ENCODE measurements at regions not wholly inside any gene's neighbourhood (a gene's known extent, or its start where the extent isn't known, plus 50 kb on each side); places are given as distances from the start of the nearest gene placed in this dataset.
"Not testable (repeated sequence)": the region's sequence is repeated elsewhere in the genome, so short reads cannot be mapped to it uniquely, and the experiment has no call there.

DNA sequence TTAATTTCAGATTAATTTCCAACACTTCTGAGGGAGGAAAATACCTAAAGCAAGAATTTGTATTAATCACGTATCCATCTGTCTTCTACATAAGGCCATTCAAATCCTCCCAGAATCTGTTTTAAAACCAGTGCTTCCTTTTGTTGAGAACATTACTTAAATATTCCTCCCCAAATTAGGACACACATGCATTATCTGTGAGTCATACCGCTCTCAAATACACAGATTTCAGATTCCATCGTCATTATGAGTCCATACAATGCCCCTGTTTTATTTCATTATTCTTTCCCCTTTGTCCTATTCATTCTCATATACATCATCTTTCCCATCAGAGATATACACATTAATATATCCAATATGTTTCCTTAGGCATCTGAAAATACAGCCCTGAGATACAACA, 57.3 kb upstream of the PRSS12 start:
- no peak for DNase-seq

DNA sequence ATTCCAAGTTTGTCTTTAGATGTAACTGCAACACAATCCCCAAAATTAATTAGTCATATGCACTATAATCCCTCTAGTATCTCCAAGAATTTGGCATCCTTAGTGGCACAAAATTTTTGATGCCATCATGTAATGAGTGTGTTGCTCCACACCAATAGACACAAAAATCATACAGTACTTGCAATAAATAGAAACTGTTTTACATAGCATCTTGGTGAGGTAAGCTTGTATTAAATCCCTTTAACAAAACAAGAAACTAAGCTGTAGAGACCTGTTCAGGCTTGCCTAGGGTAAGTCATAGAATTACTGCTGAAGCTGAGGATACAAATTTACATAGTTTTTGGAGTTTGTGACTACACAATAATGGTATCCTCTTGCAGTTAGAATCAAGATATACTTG, 64.5 kb upstream of the PRSS12 start:
- DNase-seq: no peak

DNA sequence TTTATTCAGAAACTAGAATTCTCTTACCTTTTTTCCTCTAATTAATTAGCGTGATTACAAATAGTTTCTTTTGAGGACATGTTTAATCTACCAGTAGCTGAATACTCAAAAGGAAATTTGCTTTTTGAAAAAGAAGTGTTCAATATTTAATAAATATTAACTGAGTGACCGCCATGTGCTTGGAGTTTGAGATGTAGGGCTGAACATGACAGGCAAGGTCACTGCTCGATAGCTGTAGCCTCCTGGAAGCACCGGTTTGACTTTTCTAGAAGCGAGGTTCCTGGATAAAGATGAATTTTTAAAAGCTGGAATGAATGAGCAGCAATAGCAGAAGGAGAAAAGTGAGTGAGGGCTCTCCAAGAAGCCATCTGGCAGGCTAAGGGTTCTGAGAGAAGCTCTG, 65.0 kb upstream of the PRSS12 start:
- not testable (repeated sequence) for DNase-seq

DNA sequence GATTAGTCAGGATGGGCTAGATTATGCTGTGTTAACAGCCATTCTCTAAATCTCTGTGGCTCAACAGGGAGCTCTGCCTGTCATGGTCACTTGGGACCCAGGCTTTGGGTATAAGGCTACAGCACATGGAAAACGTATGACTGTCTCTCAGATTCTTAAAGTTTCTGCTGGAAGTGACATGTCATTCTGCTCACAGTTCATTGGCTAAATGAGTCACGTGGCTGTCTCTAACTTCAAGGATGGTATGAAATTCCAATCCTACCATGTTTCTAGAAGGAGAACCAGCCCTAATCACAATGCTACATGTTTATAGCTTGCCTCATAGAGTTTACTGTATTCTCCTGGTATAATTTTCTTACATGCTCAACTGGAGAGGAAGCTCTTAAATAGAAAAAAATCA, 65.6 kb upstream of the PRSS12 start:
- not testable (repeated sequence) for DNase-seq

DNA sequence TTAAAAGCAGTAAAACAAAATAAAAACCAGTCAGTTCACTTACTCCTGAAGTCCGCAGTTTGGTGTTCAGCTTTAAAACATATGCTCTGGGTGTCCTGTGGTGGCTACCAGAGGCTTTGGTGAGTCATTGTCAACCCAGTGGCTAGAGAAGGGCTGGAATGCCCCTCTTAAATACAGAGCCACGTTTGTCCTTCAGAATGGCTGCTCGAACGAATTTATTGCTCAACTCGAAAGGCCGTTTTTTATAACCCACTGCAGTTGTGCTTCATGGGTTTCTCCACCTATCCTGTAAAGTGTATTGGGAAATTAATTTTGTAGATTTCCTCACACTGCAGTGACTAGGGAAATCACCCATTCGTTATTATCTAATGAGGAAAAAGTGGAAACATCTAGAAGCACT, 66.8 kb upstream of the PRSS12 start:
- not testable (repeated sequence) for DNase-seq

DNA sequence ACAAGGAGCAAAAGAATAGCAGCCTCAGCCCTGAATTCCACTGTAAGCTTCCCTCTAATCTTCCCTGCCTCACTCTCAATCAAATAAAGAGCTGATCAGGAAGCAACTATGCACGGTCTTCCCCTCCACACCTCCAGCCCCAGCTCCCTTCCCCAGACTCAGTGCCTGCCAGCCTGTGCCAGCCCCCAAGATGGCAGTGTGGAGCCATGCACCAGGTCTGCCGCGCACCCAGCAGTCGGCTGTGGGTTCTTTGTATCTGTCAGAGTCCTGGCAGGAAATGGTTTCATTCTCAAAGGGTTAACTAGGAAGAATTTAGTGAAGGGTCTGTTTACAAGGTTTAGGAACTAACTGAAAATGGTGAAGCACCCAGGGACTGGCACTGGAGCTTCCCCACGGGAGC, 71.3 kb upstream of the PRSS12 start:
- DNase-seq: not testable (repeated sequence)

DNA sequence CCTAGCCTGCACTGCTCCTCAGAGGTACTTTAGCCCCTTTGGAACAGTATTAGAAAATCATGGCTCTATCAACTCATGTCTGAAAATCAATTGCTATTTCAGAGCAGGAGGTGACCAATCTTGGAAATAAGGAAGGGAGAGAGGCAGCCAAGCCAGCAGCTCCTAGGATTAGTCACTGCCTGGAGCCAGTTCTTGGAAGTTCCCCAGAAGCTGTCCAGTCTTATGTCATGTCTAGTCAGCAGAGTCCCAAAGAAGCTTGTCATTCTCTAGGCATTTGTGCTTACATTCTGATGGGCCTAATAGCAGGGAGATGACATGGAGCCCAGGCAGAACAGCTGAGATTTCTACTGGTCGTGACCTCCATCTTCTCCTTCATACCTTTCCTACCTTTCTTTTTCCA, 76.1 kb upstream of the PRSS12 start:
- DNase-seq: not testable (repeated sequence)

DNA sequence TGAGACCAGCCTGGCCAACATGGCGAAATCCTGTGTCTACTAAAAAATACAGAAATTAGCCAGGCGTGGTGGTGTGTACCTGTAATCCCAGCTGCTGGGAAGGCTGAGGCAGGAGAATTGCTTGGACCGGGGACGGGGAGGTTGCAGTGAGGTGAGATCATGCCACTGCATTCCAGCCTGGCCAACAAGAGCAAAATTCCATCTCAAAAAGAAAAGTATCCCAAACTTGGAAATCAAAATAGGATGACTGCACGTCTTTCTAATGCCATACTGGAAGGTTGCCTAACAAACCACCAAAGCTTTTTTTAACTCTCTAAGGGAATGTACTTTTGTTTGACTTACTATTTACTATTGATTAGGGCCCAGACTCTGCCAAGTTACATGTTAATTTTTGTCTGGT, 79.6 kb upstream of the PRSS12 start:
- DNase-seq: not testable (repeated sequence)

DNA sequence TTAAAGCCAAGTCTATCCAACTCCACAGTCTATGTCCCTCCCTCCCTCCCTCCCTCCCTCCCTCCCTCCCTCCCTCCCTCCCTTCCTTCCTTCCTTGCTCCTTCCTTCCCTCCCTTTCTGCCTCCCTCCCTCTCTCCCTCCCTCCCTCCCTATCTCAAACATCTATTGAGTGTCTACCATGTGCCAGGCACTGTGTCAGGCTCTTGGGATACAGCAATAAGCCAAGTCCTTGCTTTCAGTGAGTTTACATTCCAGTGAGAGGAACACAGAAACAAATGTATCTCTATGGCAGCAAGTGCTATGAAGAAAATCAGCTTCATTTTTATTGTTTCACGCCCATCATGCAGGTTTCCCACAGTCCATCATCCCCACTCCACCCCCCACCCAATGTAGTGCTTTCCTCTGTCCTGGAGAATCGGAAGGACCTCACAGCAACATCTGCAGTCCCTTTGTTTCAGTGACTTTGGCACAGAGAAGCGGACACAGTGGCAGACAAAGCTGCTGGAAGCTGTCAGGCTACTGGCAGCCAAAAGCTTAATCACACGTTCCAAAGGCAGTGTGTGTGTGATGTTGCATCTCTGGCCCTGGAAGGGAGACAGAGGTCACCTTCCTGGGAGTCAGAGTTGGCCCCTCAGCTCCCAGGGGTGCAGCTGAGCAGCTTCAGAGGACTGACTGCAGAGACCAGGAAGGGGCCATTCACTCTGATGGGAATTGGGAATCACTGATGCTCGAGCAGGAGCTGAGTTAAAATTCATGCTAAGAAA, 81.0 kb upstream of the PRSS12 start:
- DNase-seq: not testable (repeated sequence)

DNA sequence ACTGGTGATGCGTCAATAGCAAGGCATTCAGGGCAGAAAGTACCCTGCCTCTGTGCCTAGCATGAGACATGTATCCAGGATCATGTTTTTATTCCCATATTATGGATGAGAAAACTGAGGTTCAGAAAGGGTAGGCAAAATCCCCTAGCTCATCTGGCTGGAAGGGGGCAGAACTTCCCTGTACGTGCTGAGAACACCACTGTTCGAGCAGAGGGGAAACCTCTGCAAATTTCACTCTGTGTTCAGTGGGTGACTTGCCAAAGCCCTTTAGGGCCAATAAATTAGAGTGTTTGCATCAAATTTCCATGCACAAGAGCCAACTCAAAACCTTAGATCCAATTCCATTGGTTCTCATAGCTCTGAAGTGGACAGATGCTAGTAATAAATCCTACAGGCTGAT, 82.6 kb upstream of the PRSS12 start:
- not testable (repeated sequence) for DNase-seq

DNA sequence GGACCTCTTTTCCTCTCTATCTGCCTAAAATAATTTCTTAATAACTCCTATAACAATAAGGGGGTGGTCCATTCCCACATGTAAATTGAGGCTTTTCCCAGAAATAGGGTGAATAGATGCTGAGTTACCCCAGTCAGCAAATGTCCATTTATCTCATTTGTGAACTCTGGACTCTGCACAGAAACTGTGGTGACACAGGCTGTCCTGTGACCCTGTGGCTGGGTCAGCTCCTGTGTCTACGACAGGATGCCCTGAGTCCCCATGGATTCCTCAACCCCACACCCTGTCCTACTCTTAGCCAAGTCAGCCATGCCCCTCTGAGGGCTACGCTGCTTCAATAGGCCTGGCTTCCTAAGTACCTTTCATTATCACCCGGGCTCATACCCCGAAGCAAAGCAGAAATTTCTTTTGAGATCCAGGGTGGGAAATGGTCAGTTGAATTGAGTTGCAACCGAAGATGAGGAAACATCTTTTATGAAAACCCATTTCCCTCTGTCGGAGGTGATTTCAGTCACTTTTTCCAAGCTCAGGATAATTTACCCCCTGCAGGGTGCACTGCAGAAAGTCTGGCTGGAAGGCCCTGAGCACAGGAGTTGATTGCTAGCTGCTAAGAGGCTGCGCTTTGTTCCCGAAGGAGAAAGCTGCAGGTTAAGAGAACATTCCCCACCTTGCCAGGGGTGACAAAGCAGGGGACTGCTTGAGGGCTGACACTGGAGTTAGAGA, 89.5 kb upstream of the PRSS12 start:
- not testable (repeated sequence) for DNase-seq

DNA sequence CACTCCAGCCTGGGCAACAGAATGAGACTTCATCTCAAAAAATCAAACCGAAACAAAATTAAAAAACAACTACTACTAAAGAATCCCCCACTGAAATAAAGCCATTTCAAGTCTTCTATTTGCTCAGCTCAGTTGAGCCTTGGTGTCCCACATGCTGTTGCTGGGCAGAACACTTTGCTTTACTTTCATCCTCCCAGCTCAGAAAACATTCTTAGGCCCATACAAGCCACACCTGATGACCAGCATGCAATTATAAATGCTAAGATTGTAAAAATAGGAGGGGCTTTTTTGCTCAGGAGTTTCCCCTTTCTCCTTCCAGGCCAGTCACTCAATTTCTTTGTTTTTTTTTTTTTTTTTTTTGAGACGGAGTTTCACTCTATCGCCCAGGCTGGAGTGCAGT, 94.6 kb upstream of the PRSS12 start:
- DNase-seq: not testable (repeated sequence)

DNA sequence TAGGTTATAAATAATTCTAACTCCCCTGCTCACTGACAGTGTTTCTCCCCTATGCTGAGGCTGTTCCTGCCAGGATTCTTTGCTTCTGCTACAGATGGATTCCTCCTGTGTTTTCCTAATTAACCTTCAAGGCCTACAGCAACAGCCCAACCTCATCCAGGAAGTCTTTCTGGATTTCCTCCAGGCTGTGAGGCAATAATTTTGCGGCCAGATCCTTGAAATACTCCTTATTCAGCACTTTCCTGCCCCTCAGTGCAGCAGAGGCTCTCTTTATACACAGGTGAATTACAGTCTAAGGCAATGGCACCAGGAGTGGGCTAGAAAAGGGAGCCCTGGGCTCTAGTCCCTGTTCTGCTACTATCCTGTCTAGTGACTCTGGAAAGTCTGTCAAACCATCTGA, 102.1 kb upstream of the PRSS12 start:
- not testable (repeated sequence) for DNase-seq

DNA sequence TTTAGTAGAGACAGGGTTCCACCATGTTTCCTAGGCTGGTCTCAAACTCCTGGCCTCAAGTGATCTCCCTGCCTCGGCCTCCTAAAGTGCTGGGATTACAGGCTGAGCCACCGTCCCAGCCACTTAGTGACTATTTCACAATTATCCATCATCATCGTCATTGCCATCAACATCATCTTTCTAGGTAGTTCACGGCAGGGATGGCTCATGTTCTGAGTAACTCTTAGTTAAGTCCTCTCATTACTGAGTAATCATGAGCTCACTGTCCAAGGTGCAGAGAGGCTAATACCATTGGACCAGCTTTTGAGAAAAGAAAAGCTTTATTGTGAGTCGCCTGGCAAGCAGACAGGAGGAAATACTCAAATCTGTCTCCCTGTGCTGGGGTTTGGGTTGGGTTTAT, 108.6 kb upstream of the PRSS12 start:
- DNase-seq: not testable (repeated sequence)

DNA sequence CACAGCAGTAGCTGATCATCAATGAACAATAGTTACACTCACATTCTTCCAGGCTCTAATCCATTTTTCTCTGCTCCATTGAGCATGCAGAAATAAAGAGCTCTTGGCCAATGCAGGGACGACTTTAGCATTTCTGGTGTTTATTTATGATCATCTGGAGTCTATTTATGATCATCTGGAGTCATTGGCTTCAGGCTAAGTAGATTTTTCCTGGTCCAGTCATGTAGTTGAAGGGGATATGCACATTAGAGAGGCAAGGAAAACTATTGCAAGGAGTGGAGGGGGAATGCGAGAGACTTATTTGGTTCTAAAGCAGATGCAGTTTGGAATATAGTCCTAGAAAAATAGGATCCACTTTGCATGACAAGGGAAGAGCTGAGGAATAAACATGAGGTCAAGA, 113.0 kb upstream of the PRSS12 start:
- not testable (repeated sequence) for DNase-seq

DNA sequence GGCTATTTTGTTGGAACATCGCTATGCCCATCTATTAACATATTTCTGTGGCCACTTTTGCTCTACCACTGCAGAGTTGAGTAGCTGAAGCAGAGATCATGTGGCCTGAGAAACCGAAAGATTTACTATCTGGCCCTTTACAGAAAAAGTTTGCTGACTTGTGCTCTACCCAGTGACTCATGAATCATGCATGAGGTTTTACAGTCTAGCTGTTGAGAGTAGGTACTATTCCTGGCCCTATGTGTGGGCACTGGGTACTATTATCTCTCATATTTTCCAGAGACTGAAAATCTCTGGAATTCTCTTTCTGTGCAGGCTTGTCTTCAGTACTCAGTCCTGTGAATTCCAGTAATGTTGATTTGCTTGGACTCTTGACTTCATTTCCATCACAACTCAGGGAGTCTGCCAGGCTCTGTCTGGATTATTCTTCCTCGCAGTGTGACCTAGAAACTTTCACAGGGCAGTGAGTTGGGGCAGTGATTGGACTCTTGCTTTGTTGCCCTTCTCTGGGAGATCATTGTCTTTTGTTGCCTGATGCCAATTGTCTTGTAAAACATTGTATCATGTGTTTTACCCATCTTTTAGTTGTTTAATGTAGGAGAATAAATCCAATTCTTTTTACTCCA, 121.3 kb upstream of the PRSS12 start:
- DNase-seq: not testable (repeated sequence)

DNA sequence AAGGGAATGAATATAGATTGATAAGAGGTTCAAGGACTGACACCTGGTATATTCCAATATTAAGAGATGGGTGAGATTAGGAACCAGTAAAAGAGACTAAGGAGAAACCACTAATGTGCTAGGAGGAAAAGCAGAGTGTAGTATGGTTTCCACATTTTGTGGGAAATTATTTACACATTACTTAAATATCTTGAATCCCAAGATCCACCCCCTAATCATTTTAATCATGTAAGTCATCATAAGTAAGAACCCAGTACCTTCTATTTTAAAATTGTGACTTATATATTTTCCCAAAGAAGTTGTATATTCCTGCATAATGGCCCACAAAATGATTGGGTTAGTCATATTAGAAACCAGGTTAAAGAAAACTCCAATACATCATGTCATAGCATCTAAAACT, 122.0 kb upstream of the PRSS12 start:
- DNase-seq: not testable (repeated sequence)

DNA sequence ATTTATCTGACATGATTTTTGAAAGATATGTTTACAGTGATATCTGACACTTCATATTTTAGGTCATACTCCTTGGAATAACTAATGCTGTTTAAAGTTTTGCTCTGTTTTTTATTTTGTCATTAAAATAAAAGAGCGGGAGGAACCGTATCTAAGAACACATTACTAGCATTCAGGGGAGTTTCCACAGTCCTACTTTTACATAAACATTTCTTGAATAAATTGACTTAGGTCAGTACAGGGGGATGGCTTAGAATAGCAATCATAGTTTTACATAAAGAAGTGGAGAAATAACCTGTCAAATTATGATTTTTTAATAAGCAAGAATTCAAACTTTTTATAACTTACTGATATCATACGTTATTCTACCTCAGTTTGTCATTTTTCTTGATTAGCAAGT, 123.1 kb upstream of the PRSS12 start:
- DNase-seq: not testable (repeated sequence)

DNA sequence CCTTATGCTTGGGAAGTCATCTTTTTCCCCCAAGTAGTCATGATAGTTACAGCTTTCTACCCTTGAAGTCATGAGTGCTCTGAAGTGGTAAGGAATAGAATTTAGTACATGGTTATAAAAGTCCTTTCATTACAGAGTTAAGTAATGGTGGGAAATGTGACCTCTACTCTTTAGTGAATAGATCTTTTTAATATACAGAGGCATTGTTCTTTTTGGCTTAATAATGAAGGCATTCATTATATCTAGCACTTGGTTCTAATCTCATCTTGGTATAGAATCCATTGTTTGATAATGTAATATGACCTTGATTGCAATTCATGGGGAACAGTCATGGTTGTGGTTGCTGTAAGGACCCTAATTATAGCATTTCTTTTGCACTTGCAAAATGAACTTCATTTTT, 125.0 kb upstream of the PRSS12 start:
- DNase-seq: not testable (repeated sequence)

DNA sequence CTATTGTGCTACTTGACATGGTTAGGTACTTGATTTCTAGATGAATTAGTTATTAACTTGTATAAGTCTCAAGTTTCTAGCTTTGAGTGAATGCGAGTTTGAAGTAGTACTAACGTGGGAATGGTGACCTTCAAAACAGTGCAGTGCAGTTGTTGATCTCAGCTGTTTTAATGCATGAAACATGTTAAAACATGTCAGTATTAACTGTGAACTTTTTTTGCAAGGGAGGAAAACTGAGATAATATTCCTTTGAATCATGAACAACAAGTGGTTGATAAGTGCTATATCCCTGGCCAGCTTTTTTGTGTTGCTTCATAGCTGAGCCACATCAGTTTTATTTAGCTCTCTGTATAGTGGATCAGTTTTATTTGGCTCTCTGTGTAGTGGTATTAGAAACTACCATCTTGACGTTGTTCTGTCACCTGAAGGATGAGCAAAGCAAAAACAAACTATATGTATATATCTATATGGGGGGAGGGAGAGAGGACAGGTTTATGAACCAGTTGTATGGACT, 133.1 kb upstream of the PRSS12 start:
- DNase-seq: not testable (repeated sequence)

DNA sequence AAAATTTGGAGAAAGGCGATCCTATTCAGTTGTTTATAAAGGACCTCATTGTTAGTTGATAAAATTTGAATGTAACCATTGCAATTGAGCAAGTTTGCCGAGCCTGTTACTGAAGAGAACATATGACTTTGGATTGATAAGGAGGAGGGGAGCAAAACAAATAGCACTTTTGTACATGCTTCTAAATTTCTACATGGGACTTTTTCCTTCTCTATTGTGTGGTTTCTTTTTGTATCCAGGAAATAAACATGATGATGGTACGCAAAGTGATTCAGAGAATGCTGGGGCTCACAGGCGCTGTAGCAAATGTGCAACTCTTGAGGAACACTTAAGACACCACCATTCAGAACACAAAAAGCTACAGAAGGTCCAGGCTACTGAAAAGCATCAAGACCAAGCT, 140.2 kb upstream of the PRSS12 start:
- DNase-seq: not testable (repeated sequence)

DNA sequence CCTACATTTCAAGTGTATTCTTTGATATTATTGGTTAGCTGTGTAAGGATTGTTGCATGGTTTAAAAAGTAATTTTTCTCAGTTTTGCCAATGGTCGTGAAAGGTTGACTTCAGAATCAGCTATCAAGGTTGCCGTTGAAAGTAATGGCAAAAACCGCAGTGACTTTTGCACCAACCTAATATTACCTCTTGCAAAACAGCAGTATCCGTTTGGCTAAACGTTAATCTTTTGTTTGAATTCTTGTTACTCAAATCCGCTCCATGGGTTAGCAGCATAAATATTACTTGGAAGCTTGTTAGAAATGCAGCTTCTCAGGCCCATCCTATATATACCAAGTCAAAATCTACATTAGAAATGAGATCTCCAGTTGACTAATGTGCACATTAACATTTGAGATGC, 141.6 kb upstream of the PRSS12 start:
- DNase-seq: not testable (repeated sequence)

DNA sequence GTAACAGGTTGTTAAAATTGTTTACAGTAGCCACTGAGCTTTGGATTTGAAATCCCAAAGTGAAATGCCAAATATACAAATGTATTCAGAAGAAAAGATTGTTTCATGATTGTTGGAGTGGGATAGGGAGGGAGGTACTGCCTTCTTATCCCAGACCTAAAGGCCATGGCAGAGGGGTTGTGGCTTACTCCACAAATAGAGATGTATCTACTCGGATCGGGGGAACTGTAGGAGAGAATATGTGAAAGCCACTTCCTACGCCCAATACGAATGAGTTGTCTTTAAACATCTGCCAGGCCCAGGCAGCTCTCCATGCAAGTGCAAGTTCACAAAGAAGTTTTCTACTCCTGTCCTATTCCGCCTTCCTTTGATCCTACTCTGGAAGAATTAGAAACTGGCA, 150.2 kb upstream of the PRSS12 start:
- DNase-seq: not testable (repeated sequence)

DNA sequence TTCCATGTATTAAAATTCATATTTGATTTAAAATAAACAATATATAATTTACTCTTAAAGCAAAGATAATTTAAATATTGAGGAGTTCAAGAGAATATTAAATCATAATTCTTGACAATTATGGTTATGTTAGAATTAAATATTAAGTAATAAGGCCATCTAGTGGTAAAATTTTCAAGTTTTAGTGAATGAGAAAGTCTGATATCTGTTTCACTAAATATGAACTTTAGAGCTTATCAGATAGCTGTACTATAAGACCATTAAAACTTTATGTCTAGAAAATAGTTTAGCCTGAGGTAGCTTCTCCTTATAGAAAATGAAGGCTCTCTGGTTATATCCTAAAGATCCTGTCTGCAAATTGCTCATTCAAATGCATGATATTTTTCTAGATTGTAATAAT, 152.1 kb upstream of the PRSS12 start:
- not testable (repeated sequence) for DNase-seq
